Stomach (tissue), 4 donors: ENCODE measurements at regions not wholly inside any gene's neighbourhood (a gene's known extent, or its start where the extent isn't known, plus 50 kb on each side); places are given as distances from the start of the nearest gene placed in this dataset.

Experiments used
- POLR2AphosphoS5 ChIP-seq, 3 donors: sonication (generic); formaldehyde crosslinking; IDR thresholded peaks; one replicate each; pipeline ENCODE4 v1.6.1; 2016; ENCODE audit warnings: antibody characterized with exemption in 3 of 3
- TF ChIP-seq, protein P1 (sequence below), 7 experiments: fragments of 450-650 bp in 4 of 7; fragments of 200-600 bp in 3 of 7; sonication (generic) in 3 of 7; IDR thresholded peaks; one replicate each; pipeline ENCODE4 v1.5.1; 2016 to 2019; ENCODE audit warnings: antibody characterized with exemption in 7 of 7, control low read depth in 2 of 7, mild to moderate bottlenecking in 1 of 7

DNA sequence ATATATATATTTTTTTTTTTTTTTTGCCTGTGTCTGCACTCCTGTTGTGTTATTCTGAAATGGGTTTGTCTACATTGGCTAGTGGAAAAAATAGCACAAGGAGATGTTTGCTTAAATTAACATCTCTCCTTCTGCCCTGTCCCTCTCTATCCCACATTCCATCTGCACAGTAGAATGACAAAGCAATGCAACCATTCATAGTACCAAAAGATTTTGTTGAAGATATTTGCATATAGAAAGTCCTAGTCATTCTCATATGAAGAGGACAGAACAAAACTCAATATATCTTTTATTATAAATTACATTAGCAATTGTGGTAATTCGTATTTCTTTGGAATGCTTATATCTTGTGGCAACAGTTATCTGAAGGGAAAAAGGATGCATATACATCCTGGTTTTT is 88.3 kb upstream of the AGA start:
- TF ChIP-seq, protein P1, sequence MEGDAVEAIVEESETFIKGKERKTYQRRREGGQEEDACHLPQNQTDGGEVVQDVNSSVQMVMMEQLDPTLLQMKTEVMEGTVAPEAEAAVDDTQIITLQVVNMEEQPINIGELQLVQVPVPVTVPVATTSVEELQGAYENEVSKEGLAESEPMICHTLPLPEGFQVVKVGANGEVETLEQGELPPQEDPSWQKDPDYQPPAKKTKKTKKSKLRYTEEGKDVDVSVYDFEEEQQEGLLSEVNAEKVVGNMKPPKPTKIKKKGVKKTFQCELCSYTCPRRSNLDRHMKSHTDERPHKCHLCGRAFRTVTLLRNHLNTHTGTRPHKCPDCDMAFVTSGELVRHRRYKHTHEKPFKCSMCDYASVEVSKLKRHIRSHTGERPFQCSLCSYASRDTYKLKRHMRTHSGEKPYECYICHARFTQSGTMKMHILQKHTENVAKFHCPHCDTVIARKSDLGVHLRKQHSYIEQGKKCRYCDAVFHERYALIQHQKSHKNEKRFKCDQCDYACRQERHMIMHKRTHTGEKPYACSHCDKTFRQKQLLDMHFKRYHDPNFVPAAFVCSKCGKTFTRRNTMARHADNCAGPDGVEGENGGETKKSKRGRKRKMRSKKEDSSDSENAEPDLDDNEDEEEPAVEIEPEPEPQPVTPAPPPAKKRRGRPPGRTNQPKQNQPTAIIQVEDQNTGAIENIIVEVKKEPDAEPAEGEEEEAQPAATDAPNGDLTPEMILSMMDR (IDR thresholded peaks at IDR 0.05), result no peak
- TF ChIP-seq POLR2AphosphoS5 (IDR thresholded peaks at IDR 0.05), result no peak
